MCF 10A (cell line): ENCODE measurements at regions not wholly inside any gene's neighbourhood (a gene's known extent, or its start where the extent isn't known, plus 50 kb on each side); places are given as distances from the start of the nearest gene placed in this dataset.
"Not testable (repeated sequence)": the region's sequence is repeated elsewhere in the genome, so short reads cannot be mapped to it uniquely, and the experiment has no call there.

Source experiments
- BruUV-seq: library from RNA; stranded (reverse); fragments of 400-500 nt; replicated peaks from 2 replicates; lab custom pipeline; 2021; lab: Mats Ljungman, UMichigan
- CTCF ChIA-PET: fragments of 300-600 bp; sonication (Branson Sonifier 250); formaldehyde crosslinking; extraction: SDS; loops from one replicate; lab custom pipeline; 2021; ENCODE audit warnings: antibody characterized with exemption, inconsistent platforms; lab: Yijun Ruan, JAX
- POLR2A ChIA-PET: fragments of 300-600, 350-650 bp; sonication (Branson Sonifier 250); formaldehyde crosslinking; extraction: SDS; loops from one replicate; lab custom pipeline; 2020; ENCODE audit warnings: antibody characterized with exemption, inconsistent platforms; lab: Yijun Ruan, JAX
- DNase-seq: peaks from one replicate; pipeline ENCODE4 v3.0.0-alpha.2; 2018; ENCODE audit not compliant: unreplicated experiment
- H3K27ac Mint-ChIP-seq: one replicate; pipeline ENCODE4 v1.8.0; 2022; ENCODE audit warnings: mild to moderate bottlenecking, low read depth, mixed read lengths; ENCODE audit not compliant: unreplicated experiment
- H3K27me3 Mint-ChIP-seq: one replicate; pipeline ENCODE4 v1.8.0; 2022; ENCODE audit warnings: mixed read lengths; ENCODE audit not compliant: insufficient read depth, unreplicated experiment
- H3K36me3 Mint-ChIP-seq: one replicate; pipeline ENCODE4 v1.8.0; 2022; ENCODE audit warnings: mild to moderate bottlenecking, moderate library complexity, mixed read lengths; ENCODE audit not compliant: insufficient read depth, unreplicated experiment
- H3K4me1 Mint-ChIP-seq: one replicate; pipeline ENCODE4 v1.8.0; 2022; ENCODE audit warnings: mixed read lengths; ENCODE audit not compliant: insufficient read depth, unreplicated experiment
- H3K4me3 Mint-ChIP-seq: one replicate; pipeline ENCODE4 v1.8.0; 2022; ENCODE audit warnings: mild to moderate bottlenecking, moderate library complexity, mixed read lengths; ENCODE audit not compliant: unreplicated experiment
- H3K9me3 Mint-ChIP-seq: one replicate; pipeline ENCODE4 v1.8.0; 2022; ENCODE audit warnings: mixed read lengths; ENCODE audit not compliant: unreplicated experiment
- intact Hi-C: fragments of 100-400 bp; cut with micrococcal nuclease; formaldehyde crosslinking; loops from 2 replicates; pipeline ENCODE4 v1.14.1; 2022
- TF ChIP-seq, protein P1 (sequence below): fragments of 200-600 bp; IDR thresholded peaks from one replicate; pipeline ENCODE4 v1.8.0; 2022; ENCODE audit warnings: antibody characterized with exemption, mild to moderate bottlenecking; ENCODE audit not compliant: unreplicated experiment

DNA sequence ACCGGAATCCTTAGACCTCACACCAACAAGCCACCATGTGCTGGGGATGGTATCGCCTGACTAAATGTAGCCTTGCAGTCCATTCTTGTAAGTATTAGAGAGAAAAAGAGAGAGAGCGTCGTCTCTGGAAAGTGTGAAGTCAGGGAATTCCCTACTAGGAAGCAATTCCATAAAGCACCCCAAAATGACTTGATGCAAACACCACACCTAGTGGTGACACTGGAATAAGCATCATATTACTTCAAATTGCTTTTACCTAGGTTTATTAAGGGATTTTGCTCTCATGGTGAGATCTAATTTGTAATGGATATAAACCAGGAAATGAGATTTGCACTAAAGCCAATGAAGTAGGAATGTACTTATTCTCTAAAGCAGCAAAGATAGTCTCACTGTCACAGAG, 111.4 kb upstream of the METTL9 start:
- CTCF ChIA-PET, H3K36me3 Mint-ChIP-seq, H3K27me3 Mint-ChIP-seq, POLR2A ChIA-PET, H3K4me1 Mint-ChIP-seq, H3K27ac Mint-ChIP-seq, intact Hi-C loops, BruUV-seq, DNase-seq, H3K4me3 Mint-ChIP-seq, H3K9me3 Mint-ChIP-seq: not testable (repeated sequence)

DNA sequence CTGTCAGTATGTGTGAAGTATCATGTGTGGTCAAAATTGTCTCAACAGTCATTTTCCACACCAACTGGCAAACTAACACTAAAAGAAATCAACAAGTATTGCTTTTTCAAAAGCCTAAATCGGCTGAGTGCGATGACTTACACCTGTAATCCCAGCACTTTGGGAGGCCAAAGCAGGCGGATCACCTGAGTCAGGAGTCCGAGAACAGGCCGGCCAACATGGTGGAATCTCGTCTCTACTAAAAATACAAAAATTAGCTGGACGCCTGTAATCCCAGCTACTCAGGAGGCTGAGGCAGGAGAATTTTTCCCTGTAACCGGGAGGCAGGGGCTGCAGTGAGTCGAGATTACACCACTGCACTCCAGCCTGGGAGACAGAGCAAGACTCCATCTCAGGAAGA, 100.3 kb upstream of the METTL9 start:
- CTCF ChIA-PET, DNase-seq, H3K9me3 Mint-ChIP-seq, H3K4me1 Mint-ChIP-seq, H3K27ac Mint-ChIP-seq, POLR2A ChIA-PET, H3K27me3 Mint-ChIP-seq, H3K4me3 Mint-ChIP-seq, BruUV-seq, intact Hi-C loops: not testable (repeated sequence)
- H3K36me3 Mint-ChIP-seq, result peaks cover 14% of the 10 kb centered on the region

DNA sequence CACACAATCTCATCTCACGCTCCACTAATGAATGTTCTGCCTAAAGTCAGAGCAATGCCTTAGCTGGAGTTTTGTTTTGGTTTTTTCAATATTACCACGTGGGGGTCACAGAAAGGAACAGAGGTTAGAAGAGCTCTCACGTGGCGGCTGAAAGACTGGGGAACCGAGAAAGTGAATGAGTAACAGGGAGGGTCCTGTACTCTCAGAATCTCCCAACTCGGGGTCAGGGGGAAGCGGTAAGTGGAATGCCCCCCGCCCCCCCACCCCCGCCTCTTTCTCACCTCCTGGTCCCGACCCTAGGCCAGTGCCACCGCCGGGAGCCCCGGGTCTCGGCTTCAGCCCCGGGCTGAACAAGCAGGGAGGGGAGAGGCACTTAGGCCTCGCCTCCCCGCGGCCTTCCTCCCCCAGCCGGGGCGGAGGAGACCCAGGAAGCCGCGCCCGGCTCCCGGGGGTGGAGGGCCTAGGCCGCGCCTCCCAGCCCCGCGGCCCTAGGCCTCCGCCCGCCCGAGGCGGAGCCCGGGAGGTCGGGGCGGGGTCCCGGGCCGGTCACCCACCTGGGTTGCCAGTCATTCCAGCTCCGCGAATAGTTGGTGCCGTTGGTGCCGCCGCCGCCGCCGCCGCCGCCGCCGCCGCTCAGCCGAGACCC, 98.0 kb upstream of the METTL9 start:
- POLR2A ChIA-PET, result interaction anchor here (0.6 to 1.8 kb wide), 7 partner anchors 19 to 1641 kb away, joined by 3 to 9 read pairs (median 4); partner anchors contain the start of gene METTL9
- Mint-ChIP-seq H3K4me3 (peak overlapping the region; percentile 91), H3K27ac (peak overlapping the region; percentile 75), H3K36me3 (peaks cover 21% of the 10 kb centered on the region)
- peak; percentile 78 for DNase-seq
- H3K4me1 Mint-ChIP-seq, H3K9me3 Mint-ChIP-seq, intact Hi-C loops, H3K27me3 Mint-ChIP-seq, BruUV-seq: not testable (repeated sequence)
- CTCF ChIA-PET, result interaction anchor here (0.6 kb wide), 1 partner anchor 899 kb away, joined by 4 read pairs; no protein-coding TSS in a partner anchor

DNA sequence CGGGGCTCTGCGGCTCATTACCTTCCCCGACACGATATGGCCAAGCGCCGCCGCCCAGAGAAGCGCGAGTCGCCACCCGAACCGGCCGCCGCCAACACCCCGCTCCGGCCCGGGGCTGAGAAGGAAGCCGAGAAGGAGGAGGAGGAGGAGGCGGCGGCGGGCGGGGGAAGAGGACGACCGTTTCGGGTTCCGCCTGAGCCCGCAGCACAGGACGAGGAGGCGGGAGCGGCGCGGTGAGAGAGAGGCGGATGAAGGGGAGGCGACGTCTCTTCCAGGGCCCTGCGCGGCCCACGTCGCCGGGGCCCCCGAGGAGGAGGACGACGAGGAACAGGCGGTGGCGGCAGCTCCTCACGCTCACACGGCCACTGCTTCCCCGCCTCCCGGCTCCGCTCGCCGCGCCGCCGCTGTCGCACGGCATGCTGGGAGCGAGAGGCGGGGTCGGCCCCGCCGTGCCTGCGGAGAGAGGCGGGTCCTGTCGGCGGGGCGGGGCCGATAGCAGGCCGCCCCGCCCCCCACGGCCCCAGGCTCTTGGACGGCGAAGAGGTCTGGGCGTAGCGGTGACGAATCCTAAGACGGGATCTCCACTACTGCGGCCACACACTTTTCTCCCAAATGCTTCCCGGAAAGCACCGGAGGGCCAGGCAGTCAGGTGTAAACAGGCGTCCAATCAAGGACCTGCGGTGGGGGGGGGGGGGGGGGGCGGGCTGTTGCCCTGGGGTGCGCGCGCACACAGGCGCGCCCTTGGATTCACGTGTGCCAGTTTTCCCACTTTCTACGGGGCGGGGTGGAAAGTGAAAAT, 97.3 kb upstream of the METTL9 start:
- intact Hi-C loops, result no loop called here

DNA sequence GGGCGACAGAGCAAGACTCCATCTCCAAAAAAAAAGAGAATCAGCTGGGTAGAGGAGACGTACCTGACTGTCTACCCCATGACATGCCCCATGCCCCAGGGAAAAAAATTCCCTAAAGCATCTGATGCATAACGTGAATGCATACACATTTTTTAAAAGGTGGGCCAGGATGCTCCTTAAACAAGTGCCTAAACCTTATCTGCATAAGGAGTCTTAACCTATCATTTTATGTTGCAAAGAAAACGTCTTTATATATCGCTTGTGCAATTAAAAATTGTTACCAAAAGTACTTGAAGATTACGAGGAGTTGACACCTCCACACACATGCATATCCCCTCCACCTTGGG, 95.8 kb upstream of the METTL9 start:
- BruUV-seq, H3K4me1 Mint-ChIP-seq, H3K27me3 Mint-ChIP-seq, H3K9me3 Mint-ChIP-seq, intact Hi-C loops, DNase-seq: not testable (repeated sequence)
- POLR2A ChIA-PET, result interaction anchor here (0.6 kb wide), 1 partner anchor 1348 kb away, joined by 3 read pairs; no protein-coding TSS in a partner anchor
- peak overlapping the region; percentile 16 for H3K4me3 Mint-ChIP-seq
- peaks cover 30% of the 10 kb centered on the region for H3K36me3 Mint-ChIP-seq
- CTCF ChIA-PET, result interaction anchor here (0.6 kb wide), 1 partner anchor 49 kb away, joined by 3 read pairs; no protein-coding TSS in a partner anchor
- H3K27ac Mint-ChIP-seq, result peak overlapping the region; percentile 75

More for the DNA sequence above, 97.3 kb upstream of the METTL9 start:
- Mint-ChIP-seq H3K36me3 (peaks cover 23% of the 10 kb centered on the region), H3K27me3 (no peaks in the 10 kb centered on the region), H3K4me3 (peak overlapping the region; percentile 91), H3K9me3 (no peaks in the 10 kb centered on the region), H3K27ac (peak overlapping the region; percentile 75), H3K4me1 (peaks cover 6% of the 10 kb centered on the region)
- POLR2A ChIA-PET, result interaction anchor here (0.6 to 1.8 kb wide), 8 partner anchors 18 to 1881 kb away, joined by 3 to 9 read pairs (median 4); partner anchors contain the start of gene METTL9
- CTCF ChIA-PET, result interaction anchor here (0.6 kb wide), 1 partner anchor 898 kb away, joined by 4 read pairs; no protein-coding TSS in a partner anchor
- TF ChIP-seq, protein P1, sequence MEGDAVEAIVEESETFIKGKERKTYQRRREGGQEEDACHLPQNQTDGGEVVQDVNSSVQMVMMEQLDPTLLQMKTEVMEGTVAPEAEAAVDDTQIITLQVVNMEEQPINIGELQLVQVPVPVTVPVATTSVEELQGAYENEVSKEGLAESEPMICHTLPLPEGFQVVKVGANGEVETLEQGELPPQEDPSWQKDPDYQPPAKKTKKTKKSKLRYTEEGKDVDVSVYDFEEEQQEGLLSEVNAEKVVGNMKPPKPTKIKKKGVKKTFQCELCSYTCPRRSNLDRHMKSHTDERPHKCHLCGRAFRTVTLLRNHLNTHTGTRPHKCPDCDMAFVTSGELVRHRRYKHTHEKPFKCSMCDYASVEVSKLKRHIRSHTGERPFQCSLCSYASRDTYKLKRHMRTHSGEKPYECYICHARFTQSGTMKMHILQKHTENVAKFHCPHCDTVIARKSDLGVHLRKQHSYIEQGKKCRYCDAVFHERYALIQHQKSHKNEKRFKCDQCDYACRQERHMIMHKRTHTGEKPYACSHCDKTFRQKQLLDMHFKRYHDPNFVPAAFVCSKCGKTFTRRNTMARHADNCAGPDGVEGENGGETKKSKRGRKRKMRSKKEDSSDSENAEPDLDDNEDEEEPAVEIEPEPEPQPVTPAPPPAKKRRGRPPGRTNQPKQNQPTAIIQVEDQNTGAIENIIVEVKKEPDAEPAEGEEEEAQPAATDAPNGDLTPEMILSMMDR, result no peak
- peak; percentile 99 for DNase-seq
- BruUV-seq, result no TSS peak

DNA sequence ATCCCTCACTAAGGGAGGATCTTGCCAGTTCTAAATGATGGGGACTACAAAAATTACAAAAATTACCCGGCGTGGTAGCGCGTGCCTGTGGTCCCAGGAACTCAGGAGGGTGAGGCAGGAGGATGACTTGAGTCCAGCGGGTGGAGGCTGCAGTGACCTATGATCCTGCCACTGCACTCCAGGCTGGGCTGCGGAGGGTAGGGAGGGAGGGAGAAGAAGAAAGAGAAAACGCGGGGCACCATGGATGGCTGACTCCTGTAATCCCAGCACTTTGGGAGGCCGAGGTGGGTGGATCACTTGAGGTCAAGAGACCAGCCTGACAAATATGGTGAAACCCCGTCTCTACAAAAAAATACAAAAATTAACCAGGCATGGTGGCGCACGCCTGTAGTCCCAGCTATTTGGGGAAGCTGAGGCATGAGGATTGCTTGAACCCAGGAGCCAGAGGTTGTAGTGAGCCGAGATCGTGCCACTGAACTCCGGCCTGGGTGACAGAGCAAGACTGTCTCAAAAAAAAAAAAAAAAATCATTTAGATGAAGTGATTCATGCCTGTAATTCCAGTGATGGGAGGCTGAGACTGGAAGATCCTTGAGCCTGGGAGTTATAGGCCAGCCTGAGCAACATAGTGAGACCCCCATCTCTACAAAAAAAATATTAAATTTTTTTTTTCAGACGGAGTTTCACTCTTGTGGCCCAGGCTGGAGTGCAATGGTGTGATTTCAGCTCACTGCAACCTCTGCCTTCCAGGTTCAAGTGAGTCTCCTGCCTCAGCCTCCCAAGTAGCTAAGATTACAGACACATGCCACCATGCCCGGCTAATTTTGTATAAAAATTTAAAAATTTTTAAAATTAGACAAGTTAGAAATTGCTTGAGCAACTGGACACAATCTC, 95.2 kb upstream of the METTL9 start:
- POLR2A ChIA-PET, H3K27me3 Mint-ChIP-seq, H3K9me3 Mint-ChIP-seq, H3K4me1 Mint-ChIP-seq, intact Hi-C loops, BruUV-seq, DNase-seq: not testable (repeated sequence)
- CTCF ChIA-PET, result interaction anchor here (0.6 kb wide), 1 partner anchor 60 kb away, joined by 3 read pairs; no protein-coding TSS in a partner anchor
- Mint-ChIP-seq H3K4me3 (peak overlapping the region; percentile 16), H3K36me3 (peaks cover 36% of the 10 kb centered on the region), H3K27ac (peak overlapping the region; percentile 75)

DNA sequence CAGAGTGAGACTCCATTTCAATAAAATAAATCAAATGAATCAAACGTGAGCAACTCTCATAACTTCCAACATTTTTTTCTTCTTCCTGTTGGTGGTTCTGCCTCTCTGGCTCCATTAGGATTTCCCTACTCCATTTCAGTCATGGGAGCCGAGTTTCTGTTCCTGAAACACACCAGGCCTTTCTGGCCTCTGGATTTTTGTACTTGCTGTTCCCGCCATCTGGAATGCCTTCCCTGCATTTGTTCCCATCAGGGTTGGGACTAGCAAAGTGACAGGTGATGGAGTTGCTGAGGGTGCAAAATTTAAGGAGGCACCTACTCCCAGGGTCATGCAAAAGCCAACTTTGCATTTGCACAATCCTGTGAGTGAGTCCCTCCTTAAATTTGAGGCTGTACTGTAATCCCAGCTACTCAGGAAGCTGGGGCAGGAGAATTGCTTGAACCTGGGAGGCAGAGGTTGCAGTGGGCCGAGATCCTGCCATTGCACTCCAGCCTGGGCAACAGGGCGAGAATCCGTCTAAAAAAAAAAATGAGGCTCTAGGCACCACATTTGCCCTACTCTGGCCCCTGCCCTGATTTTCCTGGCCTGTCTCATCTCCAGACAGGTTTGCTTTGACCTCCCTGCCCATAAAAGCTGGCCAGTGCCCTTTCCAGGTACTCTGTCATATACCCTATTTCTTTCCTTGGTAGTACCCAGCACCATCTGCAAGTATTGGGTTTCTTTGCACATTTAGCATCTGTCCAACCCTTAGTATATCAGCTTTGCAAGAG, 93.4 kb upstream of the METTL9 start:
- POLR2A ChIA-PET, DNase-seq, H3K9me3 Mint-ChIP-seq, H3K27me3 Mint-ChIP-seq, H3K27ac Mint-ChIP-seq, H3K4me3 Mint-ChIP-seq, BruUV-seq, intact Hi-C loops: not testable (repeated sequence)
- peaks cover 16% of the 10 kb centered on the region for H3K4me1 Mint-ChIP-seq
- CTCF ChIA-PET, result interaction anchor here (0.6 kb wide), 1 partner anchor 49 kb away, joined by 3 read pairs; no protein-coding TSS in a partner anchor
- H3K36me3 Mint-ChIP-seq, result peaks cover 51% of the 10 kb centered on the region
